Smooth muscle cell (in vitro differentiated cells): ENCODE measurements at regions not wholly inside any gene's neighbourhood (a gene's known extent, or its start where the extent isn't known, plus 50 kb on each side); places are given as distances from the start of the nearest gene placed in this dataset.

Source experiments
- DNase-seq: peaks from one replicate; lab custom pipeline; 2025; ENCODE audit not compliant: unreplicated experiment; lab: John Stamatoyannopoulos, UW
- H2AFZ ChIP-seq: fragments of 200-600 bp; sonication (generic); 2 replicates; pipeline ENCODE4 v1.6.0; 2016; ENCODE audit warnings: antibody characterized with exemption, low read depth, mild to moderate bottlenecking
- H3F3A ChIP-seq: fragments of 200-600 bp; sonication (generic); 2 replicates; pipeline ENCODE4 v1.6.0; 2017; ENCODE audit warnings: antibody characterized with exemption, low read depth
- H3K27ac ChIP-seq: fragments of 200-600 bp; sonication (generic); 2 replicates; pipeline ENCODE4 v1.5.1; 2016; ENCODE audit warnings: low read depth, mild to moderate bottlenecking
- H3K27me3 ChIP-seq: fragments of 200-600 bp; sonication (generic); 2 replicates; pipeline ENCODE4 v1.6.1; 2016; ENCODE audit warnings: low read depth, mild to moderate bottlenecking
- H3K36me3 ChIP-seq: fragments of 200-600 bp; sonication (generic); 2 replicates; pipeline ENCODE4 v1.5.1; 2016; ENCODE audit warnings: low read depth
- H3K4me1 ChIP-seq: fragments of 200-600 bp; sonication (generic); 2 replicates; pipeline ENCODE4 v1.5.1; 2016; ENCODE audit warnings: low read depth
- H3K4me2 ChIP-seq: fragments of 200-600 bp; sonication (generic); 2 replicates; pipeline ENCODE4 v1.6.0; 2016; ENCODE audit warnings: mild to moderate bottlenecking
- H3K4me3 ChIP-seq: fragments of 200-600 bp; sonication (generic); 2 replicates; pipeline ENCODE4 v1.5.1; 2016; ENCODE audit warnings: mild to moderate bottlenecking
- H3K79me2 ChIP-seq: fragments of 200-600 bp; sonication (generic); 2 replicates; pipeline ENCODE4 v1.6.0; 2016; ENCODE audit warnings: low read depth, mild to moderate bottlenecking
- H3K9ac ChIP-seq: fragments of 200-600 bp; sonication (generic); 2 replicates; pipeline ENCODE4 v1.6.0; 2016; ENCODE audit warnings: low read depth
- H3K9me3 ChIP-seq: fragments of 200-600 bp; sonication (generic); replicated peaks from 2 replicates; pipeline ENCODE4 v1.5.1; 2016; ENCODE audit warnings: low read depth
- H4K20me1 ChIP-seq: fragments of 200-600 bp; sonication (generic); 2 replicates; pipeline ENCODE4 v1.6.0; 2016; ENCODE audit warnings: low read depth
- WGBS: methylation state at CpG from one replicate; pipeline ENCODE4 v1.1.7; 2016; ENCODE audit warnings: low lambda C conversion rate; 5-methylcytosine and 5-hydroxymethylcytosine counted together
- TF ChIP-seq, protein P1 (sequence below): fragments of 200-600 bp; sonication (generic); IDR thresholded peaks from 2 replicates; pipeline ENCODE4 v1.5.1; 2017; ENCODE audit warnings: borderline replicate concordance, mild to moderate bottlenecking, antibody characterized with exemption; ENCODE audit not compliant: insufficient read depth, poor library complexity, severe bottlenecking

DNA sequence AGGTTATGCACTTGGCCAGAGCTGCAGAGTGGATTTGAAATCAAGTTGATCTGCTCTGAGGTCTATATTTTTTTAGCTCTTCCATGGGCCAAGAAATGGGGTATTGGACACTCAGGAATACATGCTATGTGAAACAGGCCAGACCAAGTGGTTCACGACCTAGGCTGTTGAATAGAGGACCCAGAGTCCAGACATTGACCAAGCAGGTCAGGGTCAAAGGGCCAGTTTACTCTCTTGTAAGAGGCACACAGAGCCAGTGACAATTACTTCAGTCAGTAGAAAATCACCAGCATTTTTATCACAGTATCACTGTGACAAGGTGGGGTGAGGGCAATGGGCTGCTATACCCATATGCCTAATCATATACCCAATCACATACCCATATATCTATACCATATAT is 320.6 kb upstream of the RORA start:
- 90% methylated on average over 1 of the region's 1 CpG for WGBS
- Histone ChIP-seq H3K27ac (no peak overlapping the region), H3F3A (peaks cover 4% of the 10 kb centered on the region), H3K9ac (no peak overlapping the region), H2AFZ (no peak overlapping the region), H3K9me3 (no peaks in the 10 kb centered on the region), H3K36me3 (no peaks in the 10 kb centered on the region), H3K4me1 (no peaks in the 10 kb centered on the region), H4K20me1 (no peaks in the 10 kb centered on the region), H3K4me2 (no peak overlapping the region), H3K27me3 (no peaks in the 10 kb centered on the region), H3K4me3 (no peak overlapping the region), H3K79me2 (no peaks in the 10 kb centered on the region)
- DNase-seq, result no peak
- TF ChIP-seq, protein P1, sequence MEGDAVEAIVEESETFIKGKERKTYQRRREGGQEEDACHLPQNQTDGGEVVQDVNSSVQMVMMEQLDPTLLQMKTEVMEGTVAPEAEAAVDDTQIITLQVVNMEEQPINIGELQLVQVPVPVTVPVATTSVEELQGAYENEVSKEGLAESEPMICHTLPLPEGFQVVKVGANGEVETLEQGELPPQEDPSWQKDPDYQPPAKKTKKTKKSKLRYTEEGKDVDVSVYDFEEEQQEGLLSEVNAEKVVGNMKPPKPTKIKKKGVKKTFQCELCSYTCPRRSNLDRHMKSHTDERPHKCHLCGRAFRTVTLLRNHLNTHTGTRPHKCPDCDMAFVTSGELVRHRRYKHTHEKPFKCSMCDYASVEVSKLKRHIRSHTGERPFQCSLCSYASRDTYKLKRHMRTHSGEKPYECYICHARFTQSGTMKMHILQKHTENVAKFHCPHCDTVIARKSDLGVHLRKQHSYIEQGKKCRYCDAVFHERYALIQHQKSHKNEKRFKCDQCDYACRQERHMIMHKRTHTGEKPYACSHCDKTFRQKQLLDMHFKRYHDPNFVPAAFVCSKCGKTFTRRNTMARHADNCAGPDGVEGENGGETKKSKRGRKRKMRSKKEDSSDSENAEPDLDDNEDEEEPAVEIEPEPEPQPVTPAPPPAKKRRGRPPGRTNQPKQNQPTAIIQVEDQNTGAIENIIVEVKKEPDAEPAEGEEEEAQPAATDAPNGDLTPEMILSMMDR, result no peak

DNA sequence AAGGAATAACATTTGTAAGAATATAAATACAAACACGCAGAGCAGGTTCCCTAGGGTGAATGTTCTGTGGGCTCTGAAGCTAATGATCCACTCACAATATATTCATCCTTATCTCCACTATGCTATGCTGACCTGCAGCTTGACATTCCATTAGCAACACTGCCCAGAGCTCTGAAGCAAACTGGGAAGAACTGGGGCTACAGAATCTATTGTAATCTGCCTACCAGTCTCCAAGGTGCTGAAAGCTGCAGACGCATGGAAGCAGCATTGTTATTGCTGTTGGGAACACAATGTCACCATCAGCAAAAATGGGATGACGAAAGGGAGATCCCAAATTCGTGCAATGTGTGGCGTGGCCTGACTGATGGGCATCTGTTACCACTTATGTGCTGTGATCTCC is 316.7 kb upstream of the RORA start:
- no peaks in the 10 kb centered on the region for H3K79me2 ChIP-seq
- no peak for DNase-seq
- no peaks in the 10 kb centered on the region for H3F3A ChIP-seq
- H3K36me3 ChIP-seq, result no peaks in the 10 kb centered on the region
- no peaks in the 10 kb centered on the region for H4K20me1 ChIP-seq
- no peaks in the 10 kb centered on the region for H3K4me1 ChIP-seq
- no peak overlapping the region for H3K4me2 ChIP-seq
- TF ChIP-seq, protein P1, result no peak
- H3K9me3 ChIP-seq, result no peaks in the 10 kb centered on the region
- no peaks in the 10 kb centered on the region for H3K27me3 ChIP-seq
- 57% methylated on average over 5 of the region's 5 CpGs for WGBS
- H2AFZ ChIP-seq, result no peak overlapping the region
- no peak overlapping the region for H3K9ac ChIP-seq
- H3K4me3 ChIP-seq, result no peak overlapping the region
- H3K27ac ChIP-seq, result no peak overlapping the region

DNA sequence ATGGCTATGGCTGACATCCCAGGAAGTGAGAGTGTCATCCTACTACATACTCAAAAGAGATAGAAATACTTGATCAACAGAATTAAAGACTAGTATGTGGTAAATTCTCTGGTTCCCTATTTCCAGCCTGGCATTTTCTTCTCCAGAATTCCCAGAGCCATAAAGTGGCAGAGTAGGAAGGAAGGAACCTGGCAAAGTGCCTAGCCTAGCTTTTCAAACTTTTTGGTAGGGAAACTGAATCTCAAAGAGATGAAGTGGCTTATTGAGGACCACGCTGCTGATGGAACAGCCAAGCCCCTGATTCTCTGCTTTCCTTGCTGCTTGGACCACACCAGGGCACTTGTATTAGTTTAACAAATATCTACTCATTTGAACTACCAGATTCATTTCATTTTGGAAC is 312.4 kb upstream of the RORA start:
- Histone ChIP-seq H3K4me2 (no peak overlapping the region), H3K27me3 (no peaks in the 10 kb centered on the region), H3F3A (no peaks in the 10 kb centered on the region), H3K9ac (no peak overlapping the region), H3K9me3 (no peaks in the 10 kb centered on the region), H2AFZ (no peak overlapping the region), H3K27ac (no peak overlapping the region), H3K4me3 (no peak overlapping the region), H3K79me2 (no peaks in the 10 kb centered on the region), H4K20me1 (no peaks in the 10 kb centered on the region), H3K36me3 (no peaks in the 10 kb centered on the region), H3K4me1 (peaks cover 14% of the 10 kb centered on the region)
- TF ChIP-seq, protein P1, result no peak
- WGBS, result 95% methylated on average over 1 of the region's 1 CpG
- DNase-seq, result no peak

- H3K27ac ChIP-seq, result no peak overlapping the region
- no peaks in the 10 kb centered on the region for H3K79me2 ChIP-seq
- H3K36me3 ChIP-seq, result no peaks in the 10 kb centered on the region
- TF ChIP-seq, protein P1, result no peak
- no peak overlapping the region for H3K4me3 ChIP-seq
- H3K9me3 ChIP-seq, result no peaks in the 10 kb centered on the region
- no peak overlapping the region for H3K4me2 ChIP-seq
- WGBS, result 84% methylated on average over 3 of the region's 3 CpGs
- no peak overlapping the region for H2AFZ ChIP-seq
- no peaks in the 10 kb centered on the region for H4K20me1 ChIP-seq
- H3F3A ChIP-seq, result no peaks in the 10 kb centered on the region
- no peaks in the 10 kb centered on the region for H3K27me3 ChIP-seq
- H3K4me1 ChIP-seq, result peaks cover 26% of the 10 kb centered on the region
- H3K9ac ChIP-seq, result no peak overlapping the region
- no peak for DNase-seq
Measured at GRCh38 chr15:61537337-61537736, 308.2 kb upstream of the RORA start.
